SK-N-SH (cell line): ENCODE measurements at regions not wholly inside any gene's neighbourhood (a gene's known extent, or its start where the extent isn't known, plus 50 kb on each side); places are given as distances from the start of the nearest gene placed in this dataset.

ENCODE experiments used
- CTCF ChIA-PET: fragments of 300-600, 350-600 bp; formaldehyde crosslinking; extraction: SDS; loops from one replicate; lab custom pipeline; 2021; lab: Yijun Ruan, JAX
- POLR2A ChIA-PET: fragments of 350-600 bp; sonication (Branson Sonifier 250); formaldehyde crosslinking; extraction: SDS; loops from one replicate; lab custom pipeline; 2020; ENCODE audit warnings: antibody characterized with exemption, inconsistent platforms; lab: Yijun Ruan, JAX
- DNase-seq: peaks from one replicate; pipeline ENCODE4 v3.0.0; 2012
- H2AFZ ChIP-seq: fragments of 200-600 bp; sonication (generic); 2 replicates; pipeline ENCODE4 v1.8.1; 2016; ENCODE audit warnings: antibody characterized with exemption, mild to moderate bottlenecking, low read depth
- H3F3A ChIP-seq: fragments of 200-600 bp; sonication (generic); replicated peaks from 2 replicates; pipeline ENCODE3; 2016; ENCODE audit warnings: antibody characterized with exemption, mild to moderate bottlenecking; ENCODE audit not compliant: insufficient read depth
- H3K27ac ChIP-seq, 2 experiments: fragments of 200-500 bp in 1 of 2; fragments of 200-600 bp in 1 of 2; sonication (Bioruptor generic) in 1 of 2; sonication (generic), shearing (Covaris generic) in 1 of 2; 2 replicates each; pipeline versions ENCODE4 v1.5.1 to v1.6.1; 2014 to 2016; ENCODE audit warnings: low read depth in 2 of 2, inconsistent platforms in 1 of 2, low read length in 1 of 2, mild to moderate bottlenecking in 1 of 2, mixed read lengths in 1 of 2
- H3K27me3 ChIP-seq: fragments of 200-600 bp; sonication (generic), shearing (Covaris generic); 2 replicates; pipeline ENCODE4 v1.6.1; 2016; ENCODE audit warnings: mixed run types; ENCODE audit not compliant: insufficient read depth
- H3K36me3 ChIP-seq, 2 experiments: fragments of 200-500 bp in 1 of 2; fragments of 200-600 bp in 1 of 2; sonication (Bioruptor generic) in 1 of 2; sonication (generic) in 1 of 2; replicated peaks in 1 of 2; 2 replicates each; pipeline versions ENCODE3 to v1.5.1; 2014 to 2016; ENCODE audit warnings: low read length in 1 of 2, mild to moderate bottlenecking in 1 of 2; ENCODE audit not compliant: insufficient read depth in 2 of 2, control insufficient read depth in 1 of 2
- H3K4me1 ChIP-seq, 2 experiments: fragments of 200-500 bp in 1 of 2; fragments of 200-600 bp in 1 of 2; sonication (Bioruptor generic) in 1 of 2; sonication (generic), shearing (Covaris generic) in 1 of 2; 2 replicates each; pipeline versions ENCODE4 v1.5.1 to v1.6.1; 2014 to 2016; ENCODE audit warnings: low read depth in 1 of 2, low read length in 1 of 2, mixed run types in 1 of 2; ENCODE audit not compliant: insufficient read depth in 2 of 2, control insufficient read depth in 1 of 2
- H3K4me2 ChIP-seq: fragments of 200-600 bp; sonication (generic), shearing (Covaris generic); 2 replicates; pipeline ENCODE4 v1.6.1; 2017; ENCODE audit warnings: mixed run types
- H3K4me3 ChIP-seq, 2 experiments: fragments of 200-500 bp in 1 of 2; fragments of 200-600 bp in 1 of 2; sonication (Bioruptor generic) in 1 of 2; sonication (generic), shearing (Covaris generic) in 1 of 2; 2 replicates each; pipeline versions ENCODE4 v1.5.1 to v1.8.1; 2014 to 2016; ENCODE audit warnings: low read depth in 2 of 2, inconsistent platforms in 1 of 2, low read length in 1 of 2, mild to moderate bottlenecking in 1 of 2, mixed read lengths in 1 of 2, moderate library complexity in 1 of 2
- H3K79me2 ChIP-seq: fragments of 200-600 bp; sonication (generic); 2 replicates; pipeline ENCODE4 v1.8.1; 2017; ENCODE audit warnings: mild to moderate bottlenecking; ENCODE audit not compliant: insufficient read depth
- H3K9ac ChIP-seq: fragments of 200-600 bp; sonication (generic); 2 replicates; pipeline ENCODE4 v1.6.1; 2017; ENCODE audit warnings: mixed run types
- H3K9me2 ChIP-seq: fragments of 200-600 bp; sonication (generic); 2 replicates; pipeline ENCODE4 v1.6.1; 2017; ENCODE audit warnings: mixed run types
- H3K9me3 ChIP-seq: fragments of 200-600 bp; sonication (generic); 2 replicates; pipeline ENCODE4 v1.6.1; 2017; ENCODE audit warnings: mixed run types, mild to moderate bottlenecking, moderate library complexity
- H4K20me1 ChIP-seq: fragments of 200-600 bp; sonication (generic); 2 replicates; pipeline ENCODE4 v1.6.1; 2017; ENCODE audit warnings: mild to moderate bottlenecking, mixed run types; ENCODE audit not compliant: insufficient read depth
- ELF1 ChIP-seq: IDR thresholded peaks from 2 replicates; pipeline ENCODE4 v1.4.0; 2012
- EZH2phosphoT487 ChIP-seq: fragments of 200-600 bp; sonication (generic); IDR thresholded peaks from 2 replicates; pipeline ENCODE4 v1.6.1; 2017; ENCODE audit warnings: low read depth, mixed run types, mild to moderate bottlenecking, antibody characterized with exemption, moderate library complexity, borderline replicate concordance
- FOXM1 ChIP-seq: IDR thresholded peaks from 2 replicates; pipeline ENCODE4 v1.4.0; 2012; ENCODE audit warnings: low read depth, mild to moderate bottlenecking
- GABPA ChIP-seq: IDR thresholded peaks from 2 replicates; pipeline ENCODE4 v1.4.0; 2012; ENCODE audit warnings: low read depth, mild to moderate bottlenecking
- GATA2 ChIP-seq: sonication (generic); formaldehyde crosslinking; IDR thresholded peaks from 2 replicates; pipeline ENCODE4 v1.5.0; 2020; ENCODE audit warnings: mild to moderate bottlenecking, missing genetic modification reagents
- JUND ChIP-seq: IDR thresholded peaks from 2 replicates; pipeline ENCODE4 v1.4.0; 2012
- MAX ChIP-seq: IDR thresholded peaks from 2 replicates; pipeline ENCODE4 v1.4.0; 2012; ENCODE audit warnings: low read depth
- MEF2A ChIP-seq: IDR thresholded peaks from 2 replicates; pipeline ENCODE4 v1.4.0; 2012; ENCODE audit warnings: low read depth, borderline replicate concordance
- MXI1 ChIP-seq: IDR thresholded peaks from 2 replicates; pipeline ENCODE4 v1.6.1; 2012; ENCODE audit warnings: mild to moderate bottlenecking, low read depth, low read length, improper control_type of control experiment
- NFIC ChIP-seq: IDR thresholded peaks from 2 replicates; pipeline ENCODE4 v1.4.0; 2012; ENCODE audit warnings: borderline replicate concordance
- POLR2AphosphoS5 ChIP-seq: IDR thresholded peaks from 2 replicates; pipeline ENCODE4 v1.6.1; 2012; ENCODE audit warnings: low read depth, low read length
- RAD21 ChIP-seq: IDR thresholded peaks from 2 replicates; pipeline ENCODE4 v1.6.1; 2012; ENCODE audit warnings: mild to moderate bottlenecking, low read length
- RCOR1 ChIP-seq: fragments of 150-350 bp; IDR thresholded peaks from 2 replicates; pipeline ENCODE4 v1.6.1; 2017; ENCODE audit warnings: antibody characterized with exemption, low read length
- REST ChIP-seq: IDR thresholded peaks from 2 replicates; pipeline ENCODE4 v1.6.1; 2012; ENCODE audit warnings: mild to moderate bottlenecking, low read depth, low read length, moderate library complexity
- SMC3 ChIP-seq: IDR thresholded peaks from 2 replicates; pipeline ENCODE4 v1.6.1; 2012; ENCODE audit warnings: low read depth, low read length, improper control_type of control experiment
- TAF1 ChIP-seq: IDR thresholded peaks from 2 replicates; pipeline ENCODE4 v1.6.1; 2012; ENCODE audit warnings: low read depth, mild to moderate bottlenecking, low read length, moderate library complexity, borderline replicate concordance
- TCF12 ChIP-seq: IDR thresholded peaks from 2 replicates; pipeline ENCODE4 v1.4.0; 2012
- WGBS: methylation state at CpG from one replicate; pipeline ENCODE4 v1.1.6; 2017; ENCODE audit warnings: low lambda C conversion rate; 5-methylcytosine and 5-hydroxymethylcytosine counted together
- TF ChIP-seq, protein P1 (sequence below): fragments of 150-350 bp; IDR thresholded peaks from 2 replicates; pipeline ENCODE4 v1.6.1; 2017; ENCODE audit warnings: antibody characterized with exemption, low read length, low read depth, borderline replicate concordance
- TF ChIP-seq, protein P2 (sequence below): fragments of 200-600 bp; sonication (generic); IDR thresholded peaks from 2 replicates; pipeline ENCODE4 v1.6.1; 2017; ENCODE audit warnings: antibody characterized with exemption, mild to moderate bottlenecking, moderate library complexity
- TF ChIP-seq, protein P3 (sequence below): IDR thresholded peaks from 2 replicates; pipeline ENCODE4 v1.4.0; 2012; ENCODE audit warnings: low read depth, borderline replicate concordance

DNA sequence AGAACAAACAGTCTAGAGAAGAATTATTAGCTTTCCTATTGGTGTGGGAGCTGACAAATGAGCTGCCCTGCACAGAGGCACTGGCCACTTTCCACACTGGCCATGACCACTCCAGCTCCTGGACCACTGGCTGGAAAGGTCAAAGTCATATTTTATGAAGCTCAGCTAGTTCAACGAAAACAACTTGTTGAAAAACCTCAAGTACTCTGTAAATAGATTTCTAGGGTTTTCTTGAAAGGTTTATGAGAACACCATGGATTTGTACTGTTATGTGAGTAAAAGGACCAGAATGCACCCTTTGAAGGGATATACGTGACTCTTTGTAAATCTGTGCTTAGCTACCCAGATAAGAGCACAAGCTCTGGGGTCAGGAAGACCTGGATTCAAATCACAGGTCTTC is 54.5 kb upstream of the FGGY start:
- ChIA-PET POLR2A (no interaction called here), CTCF (interaction anchor here (0.9 kb wide), 1 partner anchor 82 kb away, joined by 3 read pairs; no protein-coding TSS in a partner anchor)
- H3K79me2 ChIP-seq: no peaks in the 10 kb centered on the region
- no peaks in the 10 kb centered on the region for H3K4me1 ChIP-seq
- no peaks in the 10 kb centered on the region for H3K36me3 ChIP-seq
- no peak overlapping the region for H3K9ac ChIP-seq
- no peaks in the 10 kb centered on the region for H3K27me3 ChIP-seq
- H4K20me1 ChIP-seq: no peaks in the 10 kb centered on the region
- no peak overlapping the region for H3K4me2 ChIP-seq
- H3K9me2 ChIP-seq: no peaks in the 10 kb centered on the region
- 64% methylated on average over 2 of the region's 2 CpGs for WGBS
- no peak overlapping the region for H3K4me3 ChIP-seq
- no peak for DNase-seq
- TF ChIP-seq RAD21: no peak
- TF ChIP-seq, protein P1, sequence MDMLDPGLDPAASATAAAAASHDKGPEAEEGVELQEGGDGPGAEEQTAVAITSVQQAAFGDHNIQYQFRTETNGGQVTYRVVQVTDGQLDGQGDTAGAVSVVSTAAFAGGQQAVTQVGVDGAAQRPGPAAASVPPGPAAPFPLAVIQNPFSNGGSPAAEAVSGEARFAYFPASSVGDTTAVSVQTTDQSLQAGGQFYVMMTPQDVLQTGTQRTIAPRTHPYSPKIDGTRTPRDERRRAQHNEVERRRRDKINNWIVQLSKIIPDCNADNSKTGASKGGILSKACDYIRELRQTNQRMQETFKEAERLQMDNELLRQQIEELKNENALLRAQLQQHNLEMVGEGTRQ: no peak
- TF ChIP-seq, protein P2, sequence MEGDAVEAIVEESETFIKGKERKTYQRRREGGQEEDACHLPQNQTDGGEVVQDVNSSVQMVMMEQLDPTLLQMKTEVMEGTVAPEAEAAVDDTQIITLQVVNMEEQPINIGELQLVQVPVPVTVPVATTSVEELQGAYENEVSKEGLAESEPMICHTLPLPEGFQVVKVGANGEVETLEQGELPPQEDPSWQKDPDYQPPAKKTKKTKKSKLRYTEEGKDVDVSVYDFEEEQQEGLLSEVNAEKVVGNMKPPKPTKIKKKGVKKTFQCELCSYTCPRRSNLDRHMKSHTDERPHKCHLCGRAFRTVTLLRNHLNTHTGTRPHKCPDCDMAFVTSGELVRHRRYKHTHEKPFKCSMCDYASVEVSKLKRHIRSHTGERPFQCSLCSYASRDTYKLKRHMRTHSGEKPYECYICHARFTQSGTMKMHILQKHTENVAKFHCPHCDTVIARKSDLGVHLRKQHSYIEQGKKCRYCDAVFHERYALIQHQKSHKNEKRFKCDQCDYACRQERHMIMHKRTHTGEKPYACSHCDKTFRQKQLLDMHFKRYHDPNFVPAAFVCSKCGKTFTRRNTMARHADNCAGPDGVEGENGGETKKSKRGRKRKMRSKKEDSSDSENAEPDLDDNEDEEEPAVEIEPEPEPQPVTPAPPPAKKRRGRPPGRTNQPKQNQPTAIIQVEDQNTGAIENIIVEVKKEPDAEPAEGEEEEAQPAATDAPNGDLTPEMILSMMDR: no peak
- no peaks in the 10 kb centered on the region for H3K9me3 ChIP-seq
- H3F3A ChIP-seq: no peaks in the 10 kb centered on the region
- H3K27ac ChIP-seq: no peak overlapping the region
- H2AFZ ChIP-seq: no peak overlapping the region

GRCh38 chr1:59243550-59243949 is 53.3 kb upstream of the FGGY start:
- H3K9ac ChIP-seq: no peak overlapping the region
- H3K4me3 ChIP-seq: no peak overlapping the region
- DNase-seq: no peak
- H3K79me2 ChIP-seq: no peaks in the 10 kb centered on the region
- no peak for TF ChIP-seq EZH2phosphoT487
- no peak for TF ChIP-seq POLR2AphosphoS5
- no peak for TF ChIP-seq GABPA
- TF ChIP-seq NFIC: no peak
- TF ChIP-seq ELF1: no peak
- no peak for TF ChIP-seq GATA2 (CRISPR knock-in tag)
- TF ChIP-seq MXI1: no peak
- no peak for TF ChIP-seq FOXM1
- no peak for TF ChIP-seq MAX
- TF ChIP-seq MEF2A: no peak
- TF ChIP-seq JUND: no peak
- no peak for TF ChIP-seq TAF1
- no peak for TF ChIP-seq REST
- no peak for TF ChIP-seq RCOR1
- TF ChIP-seq SMC3: no peak
- TF ChIP-seq TCF12: no peak
- TF ChIP-seq, protein P3, sequence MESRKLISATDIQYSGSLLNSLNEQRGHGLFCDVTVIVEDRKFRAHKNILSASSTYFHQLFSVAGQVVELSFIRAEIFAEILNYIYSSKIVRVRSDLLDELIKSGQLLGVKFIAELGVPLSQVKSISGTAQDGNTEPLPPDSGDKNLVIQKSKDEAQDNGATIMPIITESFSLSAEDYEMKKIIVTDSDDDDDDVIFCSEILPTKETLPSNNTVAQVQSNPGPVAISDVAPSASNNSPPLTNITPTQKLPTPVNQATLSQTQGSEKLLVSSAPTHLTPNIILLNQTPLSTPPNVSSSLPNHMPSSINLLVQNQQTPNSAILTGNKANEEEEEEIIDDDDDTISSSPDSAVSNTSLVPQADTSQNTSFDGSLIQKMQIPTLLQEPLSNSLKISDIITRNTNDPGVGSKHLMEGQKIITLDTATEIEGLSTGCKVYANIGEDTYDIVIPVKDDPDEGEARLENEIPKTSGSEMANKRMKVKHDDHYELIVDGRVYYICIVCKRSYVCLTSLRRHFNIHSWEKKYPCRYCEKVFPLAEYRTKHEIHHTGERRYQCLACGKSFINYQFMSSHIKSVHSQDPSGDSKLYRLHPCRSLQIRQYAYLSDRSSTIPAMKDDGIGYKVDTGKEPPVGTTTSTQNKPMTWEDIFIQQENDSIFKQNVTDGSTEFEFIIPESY: no peak
- ChIA-PET POLR2A (no interaction called here), CTCF (interaction anchor here (0.9 kb wide), 1 partner anchor 83 kb away, joined by 3 read pairs; no protein-coding TSS in a partner anchor)
- no peaks in the 10 kb centered on the region for H3K36me3 ChIP-seq
- no peaks in the 10 kb centered on the region for H3K9me3 ChIP-seq
- no peaks in the 10 kb centered on the region for H3K27me3 ChIP-seq
- no peaks in the 10 kb centered on the region for H4K20me1 ChIP-seq
- no peak overlapping the region for H2AFZ ChIP-seq
- no peak overlapping the region for H3K4me2 ChIP-seq
- H3K9me2 ChIP-seq: no peaks in the 10 kb centered on the region
- no peaks in the 10 kb centered on the region for H3K4me1 ChIP-seq
- no peaks in the 10 kb centered on the region for H3F3A ChIP-seq
- no peak overlapping the region for H3K27ac ChIP-seq
